Renal pelvis (tissue), 1 donor: ENCODE measurements at regions not wholly inside any gene's neighbourhood (a gene's known extent, or its start where the extent isn't known, plus 50 kb on each side); places are given as distances from the start of the nearest gene placed in this dataset.
"Not testable (repeated sequence)": the region's sequence is repeated elsewhere in the genome, so short reads cannot be mapped to it uniquely, and the experiment has no call there.

Experiments
- DNase-seq: peaks from one replicate; pipeline ENCODE4 v3.0.0-alpha.2; 2013

DNA sequence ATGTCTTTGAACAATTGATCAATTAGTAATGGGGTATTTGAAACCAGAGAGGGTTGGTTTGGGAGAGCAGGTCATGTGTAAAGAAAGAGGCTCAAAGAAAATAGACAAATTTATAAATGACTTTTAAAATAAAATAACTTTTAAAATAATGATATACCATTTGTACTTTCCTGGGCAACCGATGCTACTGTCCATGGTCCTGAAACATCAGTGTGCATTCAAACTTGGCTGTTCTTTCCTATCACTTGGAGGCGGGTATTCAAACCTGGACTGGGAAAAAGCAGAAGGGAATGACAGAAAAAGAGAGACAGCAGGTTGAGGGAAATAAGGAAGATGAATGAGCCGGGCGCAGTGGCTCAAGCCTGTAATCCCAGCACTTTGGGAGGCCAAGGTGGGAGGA, 1446.4 kb upstream of the WWC1 start:
- DNase-seq, result peak; percentile 45

DNA sequence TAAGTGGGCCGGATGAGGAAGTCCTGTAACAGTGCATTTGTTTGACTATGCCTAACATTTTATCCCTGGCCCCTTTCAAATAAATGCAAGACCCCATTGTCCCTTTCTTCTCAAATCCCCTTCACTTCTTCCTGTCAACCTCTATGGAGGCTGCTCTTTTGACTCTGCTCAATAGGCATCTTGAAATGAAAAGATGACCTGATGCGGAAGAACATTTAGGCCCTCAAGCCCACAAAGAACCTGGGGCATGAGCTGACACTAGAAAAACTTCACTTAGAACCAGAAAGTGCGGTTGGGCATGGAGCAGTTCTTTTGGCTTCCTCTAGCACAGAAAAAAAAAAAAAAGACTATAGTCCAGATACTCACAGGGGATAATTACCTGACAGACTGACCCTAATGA, 1434.7 kb upstream of the WWC1 start:
- DNase-seq, result no peak

DNA sequence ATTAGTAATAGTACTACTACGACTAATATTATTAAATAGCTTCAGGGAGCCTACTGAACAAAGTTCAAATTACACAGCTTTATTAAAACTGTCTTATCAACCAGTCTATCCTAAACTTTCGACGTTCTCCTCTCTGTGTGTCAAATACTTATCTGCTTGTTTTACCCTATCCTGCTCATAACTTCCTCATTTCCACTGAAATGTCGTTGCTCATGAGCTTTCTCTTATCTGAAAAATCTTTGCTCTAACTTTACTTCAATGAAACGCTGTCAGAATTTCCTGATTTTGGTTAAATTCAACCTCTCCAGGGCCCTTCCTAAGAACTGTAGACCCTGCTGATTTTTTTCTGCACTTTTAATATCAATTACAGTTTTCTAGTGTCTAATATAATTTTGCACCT, 1431.0 kb upstream of the WWC1 start:
- no peak for DNase-seq

DNA sequence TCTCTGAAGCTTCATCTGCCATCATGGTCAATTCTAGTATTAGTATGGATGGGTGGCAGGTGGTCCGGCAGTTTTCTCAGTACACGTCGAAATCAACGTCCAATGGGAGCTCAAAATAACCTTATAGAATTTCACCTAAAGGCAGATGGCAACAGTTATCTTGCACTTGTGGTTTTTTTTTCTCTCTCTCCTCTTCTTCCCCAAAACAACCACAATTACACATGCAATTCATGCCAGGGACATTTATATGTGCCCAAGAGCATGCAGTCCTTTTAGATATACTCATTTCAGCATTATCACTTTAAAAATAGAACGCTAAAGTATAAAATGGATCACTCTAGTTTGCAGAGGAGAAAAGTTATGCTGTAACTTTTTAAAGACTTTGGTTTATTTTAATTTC, 1428.9 kb upstream of the WWC1 start:
- DNase-seq, result no peak

DNA sequence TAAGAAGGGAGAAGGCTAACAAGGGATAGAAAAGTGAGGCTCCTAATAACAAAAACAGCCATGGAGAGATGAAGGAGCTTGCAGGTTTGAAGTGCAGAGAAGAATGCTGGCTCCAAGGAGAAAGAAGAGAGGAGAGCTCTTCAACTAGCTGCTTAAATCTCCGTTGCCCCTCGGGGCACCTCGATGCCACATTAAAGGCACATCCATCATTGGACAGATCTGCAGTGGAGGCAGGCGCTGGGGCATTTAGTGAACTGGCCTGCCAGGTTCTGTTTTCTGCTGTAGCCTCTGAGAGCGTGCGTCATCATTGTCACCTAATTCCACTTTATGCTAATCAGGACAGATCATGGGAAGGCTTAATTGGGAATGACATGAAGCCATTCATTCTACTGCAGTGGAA, 1426.2 kb upstream of the WWC1 start:
- DNase-seq, result no peak

DNA sequence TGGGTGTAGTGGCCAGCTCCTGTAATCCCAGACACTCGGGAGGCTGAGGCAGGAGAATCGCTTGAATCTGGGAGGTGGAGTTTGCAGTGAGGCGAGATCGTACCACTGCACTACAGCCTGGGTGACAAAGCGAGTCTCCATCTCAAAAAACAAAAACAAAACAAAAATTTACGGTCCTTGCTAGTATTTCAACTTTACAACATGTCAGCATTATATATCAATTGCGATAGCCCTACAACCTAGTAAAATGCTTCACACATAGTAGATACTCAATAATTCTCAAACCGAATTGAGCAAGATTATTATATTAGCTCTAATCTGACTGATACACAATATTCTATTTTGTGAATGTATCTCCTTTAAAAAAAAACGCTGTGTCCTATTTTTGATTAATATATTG, 1411.0 kb upstream of the WWC1 start:
- no peak for DNase-seq

DNA sequence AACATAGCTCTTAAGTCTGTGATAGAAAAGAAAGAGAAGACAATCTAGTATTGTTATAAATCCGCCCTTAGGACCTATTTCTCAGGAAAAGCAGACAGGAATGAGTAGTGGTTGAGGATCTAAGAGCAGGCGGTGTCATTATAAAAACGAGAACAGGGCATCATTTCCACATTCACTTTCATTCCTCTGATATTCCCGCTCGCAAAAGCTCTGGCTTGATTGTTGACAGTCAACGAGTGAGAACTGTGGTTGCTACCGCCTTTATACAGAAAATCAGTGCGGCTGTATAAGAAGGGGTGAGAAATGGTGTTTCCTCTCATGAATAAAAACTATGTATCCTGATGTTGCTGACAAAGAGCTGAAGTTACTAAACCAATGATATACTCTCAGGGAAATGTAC, 1409.6 kb upstream of the WWC1 start:
- DNase-seq, result no peak

DNA sequence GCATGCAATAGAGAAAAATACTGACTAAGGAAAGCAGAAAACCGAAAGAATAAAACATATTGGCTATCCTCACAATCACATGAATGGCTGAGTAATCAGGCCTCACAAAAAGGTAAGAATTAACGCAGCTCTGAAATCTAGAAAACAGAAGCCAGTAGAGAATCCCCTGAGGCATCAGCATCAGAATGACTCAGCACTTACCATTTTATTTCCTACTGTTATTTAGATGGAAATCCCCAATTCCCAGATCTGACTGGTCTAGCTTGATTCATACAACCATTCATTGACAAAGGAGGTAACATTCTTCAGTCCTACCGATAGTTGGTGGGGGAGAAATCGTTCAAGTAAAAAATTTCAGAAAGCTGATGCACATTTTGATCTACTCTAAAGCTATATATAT, 1408.4 kb upstream of the WWC1 start:
- DNase-seq, result no peak

DNA sequence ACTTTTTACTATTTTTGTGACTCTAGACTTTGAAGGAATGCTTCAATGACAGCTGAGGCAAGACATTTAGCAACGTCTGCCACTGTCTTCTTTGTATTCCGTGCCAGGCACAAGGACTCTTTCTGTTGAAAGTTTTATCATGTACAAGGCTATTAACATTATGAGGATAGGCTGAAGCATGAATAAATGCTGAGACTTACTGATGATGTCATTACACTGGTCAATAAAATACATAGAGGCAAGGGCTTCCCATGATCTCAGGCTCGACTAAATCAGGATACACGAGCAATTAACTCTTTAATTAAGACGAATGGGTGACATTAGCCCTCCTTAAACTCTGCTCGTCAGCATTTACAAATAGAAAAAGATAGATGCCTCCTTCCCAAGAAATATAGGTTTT, 1393.3 kb upstream of the WWC1 start:
- DNase-seq, result peak; percentile 14

DNA sequence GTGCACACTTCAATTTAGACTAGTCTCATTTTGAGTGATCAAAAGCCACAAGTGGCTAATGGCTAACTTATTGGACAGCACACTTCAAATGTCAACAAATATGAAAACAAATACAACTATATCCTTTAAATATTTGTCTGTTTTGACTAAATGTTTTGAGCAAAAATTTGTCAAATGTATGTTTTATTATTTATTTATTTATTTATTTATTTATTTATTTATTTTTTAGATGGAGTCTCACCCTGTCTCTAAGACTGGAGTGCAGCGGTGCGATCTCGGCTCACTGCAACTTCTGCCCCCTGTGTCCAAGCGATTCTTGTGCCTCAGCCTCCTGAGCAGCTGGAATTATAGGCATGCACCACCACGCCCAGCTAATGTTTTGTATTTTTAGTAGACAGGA, 1392.1 kb upstream of the WWC1 start:
- no peak for DNase-seq

DNA sequence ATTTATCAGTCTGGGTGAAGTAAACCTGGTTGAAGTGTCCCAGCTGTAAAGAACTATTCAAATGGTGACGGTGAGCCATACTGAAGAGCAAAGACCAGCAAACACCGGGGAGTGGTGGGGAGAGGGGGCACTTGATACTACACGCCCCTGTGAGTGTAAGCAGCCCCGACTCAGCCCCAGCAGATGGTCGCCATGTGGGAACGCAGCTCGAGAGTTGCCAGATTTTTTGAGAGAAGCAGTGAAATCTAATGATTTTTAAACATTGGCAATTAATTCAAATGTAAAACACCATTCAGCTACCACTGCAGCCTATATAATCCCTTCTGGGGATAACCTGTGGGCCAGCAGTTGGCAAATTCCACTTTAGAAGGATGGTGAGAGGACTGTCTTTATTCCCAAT, 1386.9 kb upstream of the WWC1 start:
- no peak for DNase-seq

DNA sequence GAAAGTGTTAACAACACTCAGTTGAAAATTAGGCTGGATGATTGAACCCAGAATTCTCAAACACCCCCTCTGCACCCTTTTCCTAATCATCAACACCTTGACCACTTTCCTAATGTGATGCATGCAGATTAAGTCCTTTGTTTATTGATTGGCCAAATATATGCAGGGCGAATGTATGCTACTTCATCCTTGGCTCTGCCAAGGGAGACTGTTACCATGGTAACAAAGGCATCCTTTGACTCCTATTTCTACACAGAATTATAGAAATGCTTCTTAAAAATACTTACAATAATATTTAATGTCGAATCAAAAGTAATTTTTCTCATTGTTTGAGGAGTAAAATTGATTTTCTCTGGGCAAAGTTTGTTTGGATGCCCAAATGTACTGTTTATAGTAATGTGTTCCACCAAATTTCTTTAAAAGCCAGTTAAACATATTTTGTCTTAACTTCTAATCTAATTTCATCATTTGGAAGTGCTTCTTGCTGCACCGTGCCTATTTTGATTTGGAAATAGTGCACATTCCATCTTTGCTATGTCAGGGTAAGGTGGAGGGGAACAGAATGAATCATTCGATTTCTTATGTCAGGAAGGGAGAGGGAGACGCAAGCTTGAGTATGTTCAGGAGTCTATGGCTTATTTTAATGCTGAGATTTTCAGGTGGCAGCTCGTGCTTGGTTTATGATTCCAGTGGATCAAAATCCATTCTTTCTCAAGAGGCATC, 1384.3 kb upstream of the WWC1 start:
- DNase-seq, result no peak

DNA sequence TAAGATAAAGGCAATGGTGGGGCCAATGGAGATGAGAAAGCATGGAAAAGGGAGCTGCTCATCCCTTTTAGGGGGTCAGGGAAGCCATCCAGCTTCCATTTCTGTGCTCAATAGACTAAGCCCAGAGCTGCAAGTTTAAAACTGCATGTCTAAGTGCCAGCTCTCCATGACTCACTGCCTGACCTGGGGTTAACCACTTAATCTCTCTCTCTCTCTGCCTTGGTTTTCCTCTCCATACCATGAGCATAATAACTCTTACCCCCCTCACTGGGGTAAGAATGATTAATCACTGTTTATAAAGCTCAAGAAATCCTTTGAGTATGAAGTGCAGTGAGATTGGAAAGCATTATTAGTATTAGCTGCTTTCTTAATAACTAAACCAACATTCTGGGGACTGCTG, 1382.4 kb upstream of the WWC1 start:
- DNase-seq, result no peak

DNA sequence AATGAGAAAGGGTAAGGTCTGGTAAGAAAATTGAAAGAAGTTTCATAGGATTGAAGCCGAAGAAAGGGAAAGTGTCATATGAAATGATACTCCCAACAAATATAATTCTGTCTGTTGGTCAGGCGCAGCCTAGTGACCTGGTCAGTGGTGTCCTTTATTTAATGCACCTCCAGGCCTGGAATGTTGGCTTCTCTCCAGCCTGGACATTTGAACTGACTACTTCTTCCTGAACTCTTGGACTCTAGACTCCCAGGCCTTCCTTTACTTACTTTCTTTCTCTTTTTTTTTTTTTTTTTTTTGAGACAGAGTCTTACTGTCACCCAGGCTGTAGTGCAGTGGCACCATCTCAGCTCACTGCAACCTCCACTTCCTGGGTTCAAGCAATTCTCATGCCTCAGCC, 1381.5 kb upstream of the WWC1 start:
- DNase-seq, result no peak

DNA sequence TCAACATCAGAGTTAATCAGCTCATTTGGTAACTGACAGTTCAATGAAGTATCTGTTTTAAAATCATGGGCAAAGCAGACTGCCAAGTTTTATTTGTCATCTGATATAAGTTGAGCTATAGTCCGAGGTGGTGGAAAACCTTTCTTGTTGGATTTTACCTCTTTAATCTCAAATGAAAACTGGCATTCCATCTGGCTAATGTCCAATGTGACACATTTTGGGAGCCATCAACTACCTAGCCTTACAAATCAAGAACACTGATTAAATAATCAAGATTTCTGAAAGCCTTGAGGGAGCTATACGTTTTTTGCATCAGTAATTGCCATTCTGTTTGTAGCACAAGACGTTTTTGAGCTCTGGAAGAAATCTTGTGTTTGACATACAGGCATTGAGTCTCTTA, 1380.5 kb upstream of the WWC1 start:
- no peak for DNase-seq

DNA sequence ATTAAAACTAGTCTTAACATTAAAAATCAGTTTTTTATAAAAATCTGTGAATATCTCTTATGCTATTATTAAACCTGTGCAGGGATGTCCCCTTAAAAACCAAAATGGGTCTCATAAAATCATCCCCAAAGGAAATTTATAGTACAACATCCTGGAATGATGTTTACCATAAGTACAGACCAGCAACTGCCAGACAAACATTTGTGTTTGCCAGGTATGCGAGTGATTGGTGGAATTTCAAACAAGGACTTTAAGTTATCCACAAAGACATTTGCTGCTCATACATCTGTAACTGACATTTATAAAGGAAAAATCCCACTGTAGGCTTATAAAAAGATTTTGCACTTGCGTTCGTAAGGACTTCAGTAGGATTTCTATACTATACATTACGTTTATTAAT, 1375.4 kb upstream of the WWC1 start:
- no peak for DNase-seq

DNA sequence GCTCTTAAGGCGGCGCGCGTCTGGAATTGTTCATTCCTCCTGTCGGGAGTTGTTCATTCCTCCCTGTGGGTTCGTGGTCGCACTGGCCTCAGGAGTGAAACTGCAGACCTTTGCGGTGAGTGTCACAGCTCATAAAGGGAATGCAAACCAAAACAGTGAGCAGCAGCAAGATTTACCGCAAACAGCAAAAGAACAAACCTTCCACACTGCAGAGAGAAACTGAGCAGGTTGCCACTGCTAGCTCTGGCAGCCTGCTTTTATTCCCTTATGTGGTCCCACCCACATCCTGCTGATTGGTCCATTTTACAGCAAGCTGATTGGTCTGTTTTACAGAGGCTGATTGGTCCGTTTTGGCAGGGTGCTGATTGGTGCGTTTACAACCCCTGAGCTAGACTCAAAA, 1365.3 kb upstream of the WWC1 start:
- DNase-seq, result no peak

DNA sequence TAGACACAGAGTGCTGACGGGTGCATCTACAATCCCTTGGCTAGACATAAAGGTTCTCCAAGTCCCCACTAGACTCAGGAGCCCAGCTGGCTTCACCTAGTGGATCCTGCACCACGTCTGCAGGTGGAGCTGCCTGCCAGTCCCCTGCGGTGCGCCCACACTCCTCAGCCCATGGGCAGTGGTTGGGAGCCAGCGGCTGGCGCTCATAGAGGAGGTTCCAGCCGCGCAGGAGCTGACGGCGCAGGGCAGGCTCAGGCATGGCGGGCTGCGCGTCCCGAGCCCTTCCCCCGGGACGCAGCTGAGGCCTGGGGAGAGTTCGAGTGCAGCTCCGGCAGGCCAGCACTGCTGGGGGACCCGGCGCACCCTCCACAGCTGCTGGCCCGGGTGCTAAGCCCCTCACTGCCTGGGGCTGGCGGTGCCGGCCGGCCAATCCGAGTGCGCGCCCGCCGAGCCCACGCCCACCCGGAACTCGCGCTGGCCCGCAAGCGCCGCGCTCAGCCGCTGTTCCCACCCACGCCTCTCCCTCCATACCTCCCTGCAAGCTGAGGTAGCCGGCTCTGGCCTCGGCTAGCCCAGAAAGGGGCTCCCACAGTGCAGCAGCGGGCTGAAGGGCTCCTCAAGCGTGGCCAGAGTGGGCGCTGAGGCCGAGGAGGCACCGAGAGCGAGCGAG, 1364.5 kb upstream of the WWC1 start:
- DNase-seq, result not testable (repeated sequence)

DNA sequence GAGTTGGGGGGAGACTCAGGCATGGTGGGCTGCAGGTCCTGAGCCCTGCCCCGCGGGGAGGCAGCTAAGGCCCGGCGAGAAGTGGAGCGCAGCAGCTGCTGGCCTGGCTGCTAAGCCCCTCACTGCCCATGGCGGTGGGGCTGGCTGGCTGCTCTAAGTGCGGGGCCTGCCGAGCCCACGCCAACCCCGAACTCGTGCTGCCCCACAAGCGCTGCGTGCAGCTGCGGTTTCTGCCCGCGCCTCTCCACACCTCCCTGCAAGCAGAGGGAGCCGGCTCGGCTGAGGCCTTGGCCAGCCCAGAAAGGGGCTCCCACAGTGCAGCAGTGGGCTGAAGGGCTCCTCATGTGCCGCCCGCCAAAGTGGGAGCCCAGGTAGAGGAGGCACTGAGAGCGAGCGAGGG, 1355.1 kb upstream of the WWC1 start:
- DNase-seq, result no peak

DNA sequence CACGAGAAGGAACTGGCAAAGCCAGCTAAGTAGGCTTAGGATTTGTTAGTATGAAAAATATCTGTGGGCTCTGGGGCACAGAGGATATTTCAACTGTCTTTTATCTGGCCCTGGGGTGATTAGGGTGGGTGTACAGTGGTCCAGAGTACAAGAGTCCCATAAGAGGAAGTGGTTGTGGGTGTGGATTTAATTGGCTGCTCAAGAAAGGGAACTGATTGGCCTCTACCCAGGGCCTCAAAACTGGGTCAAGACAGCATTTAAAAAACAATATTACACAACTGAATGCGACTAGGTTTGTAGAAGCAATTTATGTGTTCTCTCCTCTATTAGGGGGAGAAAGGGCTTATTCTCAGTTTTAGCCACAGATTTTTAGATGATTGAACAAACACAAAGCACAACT, 1353.4 kb upstream of the WWC1 start:
- no peak for DNase-seq

DNA sequence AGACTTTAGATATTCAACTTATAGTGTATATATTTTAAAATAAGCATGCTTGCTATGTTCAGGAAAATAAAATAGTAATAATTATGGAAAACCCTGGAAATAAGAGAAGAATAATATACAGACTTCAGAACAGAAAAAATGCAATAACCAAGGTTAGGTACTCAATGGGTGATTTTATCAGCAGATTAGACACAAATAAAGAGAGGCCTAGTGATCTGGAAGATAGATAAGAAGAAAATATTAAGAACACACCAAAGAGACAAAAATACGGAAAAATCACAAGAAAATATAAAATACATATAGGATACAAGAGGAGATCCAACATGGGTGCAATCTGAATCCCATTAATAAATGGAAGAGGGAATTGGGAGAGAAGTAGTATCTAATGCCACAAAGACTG, 1348.5 kb upstream of the WWC1 start:
- DNase-seq, result no peak

DNA sequence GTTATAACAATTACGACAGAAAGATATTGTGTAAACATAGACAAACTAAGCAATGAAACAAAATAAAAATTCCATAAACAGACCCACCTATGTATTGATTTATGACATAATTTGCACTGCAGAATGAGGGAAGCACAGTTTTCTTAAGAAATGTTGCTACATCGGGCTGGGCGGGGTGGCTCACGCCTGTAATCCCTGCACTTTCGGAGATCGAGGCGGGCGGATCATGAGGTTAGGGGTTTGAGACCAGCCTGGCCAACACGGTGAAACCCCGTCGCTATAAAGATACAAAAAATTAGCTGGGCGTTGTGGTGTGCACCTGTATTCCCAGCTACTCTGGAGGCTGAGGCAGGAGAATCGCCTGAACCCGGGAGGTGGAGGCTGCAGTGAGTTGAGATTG, 1344.4 kb upstream of the WWC1 start:
- no peak for DNase-seq

DNA sequence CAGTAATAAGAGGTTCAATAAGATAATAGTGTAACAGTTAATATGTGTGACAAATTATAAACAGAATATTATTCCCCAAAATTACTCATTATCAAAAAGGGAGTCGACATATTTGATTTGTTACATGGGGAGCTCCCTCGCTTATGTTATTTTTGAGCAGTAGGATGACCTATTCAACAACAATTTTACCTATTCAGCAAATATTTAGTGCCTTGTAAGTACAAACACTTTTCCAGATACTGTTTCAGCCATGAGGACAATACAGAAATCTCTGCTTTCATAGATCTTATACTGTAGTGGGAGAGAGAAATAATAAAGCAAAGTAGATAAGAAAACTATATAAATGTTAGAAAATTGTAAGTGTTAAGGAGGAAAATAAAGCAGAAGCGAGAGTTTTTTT, 1342.8 kb upstream of the WWC1 start:
- DNase-seq, result no peak

DNA sequence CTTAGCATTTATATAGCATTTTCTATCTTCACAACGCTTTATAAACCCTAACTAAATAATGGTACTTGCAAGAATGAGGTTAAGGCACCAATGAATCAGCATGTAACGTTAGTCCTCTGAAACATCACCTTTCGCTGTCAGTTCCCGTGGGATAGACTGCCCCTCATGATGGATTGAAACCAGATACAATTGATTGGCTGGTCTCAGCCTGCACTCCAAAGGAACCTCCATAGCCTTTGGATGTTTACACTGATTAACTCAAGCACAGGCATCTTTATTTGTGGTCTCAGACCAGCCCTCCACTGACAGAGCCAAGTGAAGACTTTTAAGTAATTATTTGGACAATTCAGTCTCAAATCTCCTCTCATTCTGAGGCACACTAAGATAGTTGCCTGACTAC, 1339.4 kb upstream of the WWC1 start:
- no peak for DNase-seq
